ENCODE measurements at regions not wholly inside any gene's neighbourhood (a gene's known extent, or its start where the extent isn't known, plus 50 kb on each side); places are given as distances from the start of the nearest gene placed in this dataset.

DNA sequence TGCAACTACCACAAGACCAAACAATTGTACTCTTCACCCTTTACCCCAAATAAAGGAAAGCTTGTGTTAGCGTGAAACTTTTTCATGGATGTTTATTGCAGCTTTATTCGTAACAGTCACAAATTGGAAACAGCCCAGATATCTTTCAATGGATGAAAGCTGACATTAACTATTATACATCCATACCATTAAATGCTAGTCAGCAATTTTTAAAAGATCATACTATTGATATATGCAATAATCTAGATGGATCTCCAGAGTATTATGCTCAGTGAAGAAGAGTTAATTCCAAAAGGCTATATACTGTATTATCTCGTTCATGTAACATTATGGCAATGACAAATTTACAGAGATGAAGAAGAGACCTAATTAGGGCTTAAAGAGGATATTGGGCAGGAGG is 1491.2 kb upstream of the CDH8 start:
- Mint-ChIP-seq H3K36me3 (ENCODE audit: low read depth) (no peaks in the 10 kb centered on the region), H3K27ac (no peak overlapping the region), H3K9me3 (peaks cover 17% of the 10 kb centered on the region), H3K27me3 (no peaks in the 10 kb centered on the region), H3K4me1 (ENCODE audit: low read depth) (no peaks in the 10 kb centered on the region), H3K4me3 (no peak overlapping the region)
- no peaks in the 10 kb centered on the region for H3K27me3 ChIP-seq (ENCODE audit: control insufficient read depth in 1 of 2, insufficient read depth in 2 of 2, low read length in 2 of 2)
- H3K36me3 ChIP-seq (ENCODE audit: insufficient read depth, low read length), result no peaks in the 10 kb centered on the region
- intact Hi-C loops (cut with DNase I, micrococcal nuclease), result no loop called here
- CTCF ChIA-PET, result no interaction called here
- DNase-seq (no peak), ATAC-seq (ENCODE audit: poor library complexity) (no peak)
- peaks cover 0 to 14% of the 10 kb centered on the region in 2 experiments for H3K9me3 ChIP-seq (ENCODE audit: control insufficient read depth in 1 of 2, insufficient read depth in 1 of 2, low read length in 2 of 2)
- no peak overlapping the region for H3K27ac ChIP-seq (ENCODE audit: low read depth in 1 of 2, low read length in 2 of 2)
- H3K4me3 ChIP-seq (ENCODE audit: low read length), result no peak overlapping the region
- POLR2A ChIA-PET, result no interaction called here
- no peaks in the 10 kb centered on the region for H3K4me1 ChIP-seq (ENCODE audit: insufficient read depth, low read length)
- no peak for TF ChIP-seq CTCF (IDR thresholded peaks at IDR 0.05)

- TF ChIP-seq CTCF (IDR thresholded peaks at IDR 0.05), result no peak
- Mint-ChIP-seq H3K27me3 (no peaks in the 10 kb centered on the region), H3K4me1 (ENCODE audit: low read depth) (no peaks in the 10 kb centered on the region), H3K27ac (no peak overlapping the region), H3K9me3 (peaks cover 5% of the 10 kb centered on the region), H3K4me3 (no peak overlapping the region), H3K36me3 (ENCODE audit: low read depth) (no peaks in the 10 kb centered on the region)
- Histone ChIP-seq H3K9me3 (ENCODE audit: control insufficient read depth in 1 of 2, insufficient read depth in 1 of 2, low read length in 2 of 2) (peaks cover 4 to 6% of the 10 kb centered on the region in 2 experiments), H3K36me3 (ENCODE audit: insufficient read depth, low read length) (no peaks in the 10 kb centered on the region), H3K4me3 (ENCODE audit: low read length) (no peak overlapping the region), H3K27me3 (ENCODE audit: control insufficient read depth in 1 of 2, insufficient read depth in 2 of 2, low read length in 2 of 2) (no peaks in the 10 kb centered on the region), H3K4me1 (ENCODE audit: insufficient read depth, low read length) (no peaks in the 10 kb centered on the region), H3K27ac (ENCODE audit: low read depth in 1 of 2, low read length in 2 of 2) (no peak overlapping the region)
- CTCF ChIA-PET, result no interaction called here
- ATAC-seq (ENCODE audit: poor library complexity) (no peak), DNase-seq (no peak)
- intact Hi-C loops (cut with DNase I, micrococcal nuclease), result no loop called here
- POLR2A ChIA-PET, result no interaction called here
These were observed 1480.2 kb upstream of the CDH8 start for GRCh38 chr16:63516394-63516793.

DNA sequence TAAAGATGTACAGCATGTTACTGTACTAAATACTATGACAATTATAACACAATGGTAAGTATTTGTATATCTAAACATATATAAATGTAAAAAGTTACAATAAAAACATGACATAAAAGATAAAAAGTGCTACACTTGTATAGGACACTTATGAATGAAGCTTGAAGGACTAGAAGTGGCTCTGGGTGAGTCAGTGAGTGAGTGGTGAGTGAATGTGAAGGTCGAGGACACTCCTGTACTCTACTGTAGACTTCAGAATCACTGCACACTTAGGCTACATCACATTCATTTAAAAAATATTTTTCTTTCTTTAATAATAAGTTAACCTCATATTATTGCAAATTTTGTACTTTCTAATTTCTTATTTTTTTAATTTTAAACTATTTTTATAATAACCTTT is 1476.7 kb upstream of the CDH8 start:
- intact Hi-C loops (cut with DNase I, micrococcal nuclease), result no loop called here
- peaks cover 7% of the 10 kb centered on the region for H3K9me3 Mint-ChIP-seq

More for the DNA sequence above, 1476.7 kb upstream of the CDH8 start:
- no peak for TF ChIP-seq CTCF (IDR thresholded peaks at IDR 0.05)
- Mint-ChIP-seq H3K27me3 (no peaks in the 10 kb centered on the region), H3K4me3 (no peak overlapping the region), H3K36me3 (ENCODE audit: low read depth) (no peaks in the 10 kb centered on the region), H3K27ac (no peak overlapping the region), H3K4me1 (ENCODE audit: low read depth) (no peaks in the 10 kb centered on the region)
- Histone ChIP-seq H3K9me3 (ENCODE audit: control insufficient read depth in 1 of 2, insufficient read depth in 1 of 2, low read length in 2 of 2) (peaks cover 4 to 11% of the 10 kb centered on the region in 2 experiments), H3K4me1 (ENCODE audit: insufficient read depth, low read length) (no peaks in the 10 kb centered on the region), H3K36me3 (ENCODE audit: insufficient read depth, low read length) (no peaks in the 10 kb centered on the region), H3K27me3 (ENCODE audit: control insufficient read depth in 1 of 2, insufficient read depth in 2 of 2, low read length in 2 of 2) (no peaks in the 10 kb centered on the region), H3K27ac (ENCODE audit: low read depth in 1 of 2, low read length in 2 of 2) (no peak overlapping the region), H3K4me3 (ENCODE audit: low read length) (no peak overlapping the region)
- ChIA-PET CTCF (no interaction called here), POLR2A (no interaction called here)
- DNase-seq, result no peak
- no peak for ATAC-seq (ENCODE audit: poor library complexity)

Measured in CD4-positive, alpha-beta T cell (primary cell).